ENCODE measurements at regions not wholly inside any gene's neighbourhood (a gene's known extent, or its start where the extent isn't known, plus 50 kb on each side); places are given as distances from the start of the nearest gene placed in this dataset.
"Not testable (repeated sequence)": the region's sequence is repeated elsewhere in the genome, so short reads cannot be mapped to it uniquely, and the experiment has no call there.

- DNase-seq (ENCODE audit: low spot score): no peak
These were observed 201.3 kb downstream of the AKAP7 start for GRCh38 chr6:131336596-131336995.

- not testable (repeated sequence) for DNase-seq (ENCODE audit: low spot score)
These were observed 211.6 kb downstream of the AKAP7 start for GRCh38 chr6:131346896-131347295.

- no peak for DNase-seq (ENCODE audit: low spot score)
These were observed 213.3 kb downstream of the AKAP7 start for GRCh38 chr6:131348572-131348971.

GRCh38 chr6:131349199-131349598, 213.9 kb downstream of the AKAP7 start:
- no peak for DNase-seq (ENCODE audit: low spot score)

GRCh38 chr6:131353106-131353505, 217.8 kb downstream of the AKAP7 start:
- no peak for DNase-seq (ENCODE audit: low spot score)

GRCh38 chr6:131353876-131354275, 218.6 kb downstream of the AKAP7 start:
- DNase-seq (ENCODE audit: low spot score): no peak

GRCh38 chr6:131354356-131354755, 218.7 kb upstream of the ARG1 start:
- DNase-seq (ENCODE audit: low spot score): no peak

- DNase-seq (ENCODE audit: low spot score): no peak
These were observed 216.9 kb upstream of the ARG1 start for GRCh38 chr6:131356161-131356560.

- DNase-seq (ENCODE audit: low spot score): no peak
These were observed 215.5 kb upstream of the ARG1 start for GRCh38 chr6:131357501-131357900.

- DNase-seq (ENCODE audit: low spot score): no peak
These were observed 211.0 kb upstream of the ARG1 start for GRCh38 chr6:131362070-131362469.

GRCh38 chr6:131362696-131363095, 210.3 kb upstream of the ARG1 start:
- DNase-seq (ENCODE audit: low spot score): no peak

- DNase-seq (ENCODE audit: low spot score): no peak
These were observed 208.8 kb upstream of the ARG1 start for GRCh38 chr6:131363947-131364834.

GRCh38 chr6:131366223-131366622, 206.8 kb upstream of the ARG1 start:
- no peak for DNase-seq (ENCODE audit: low spot score)

GRCh38 chr6:131367206-131367873, 205.7 kb upstream of the ARG1 start:
- no peak for DNase-seq (ENCODE audit: low spot score)

GRCh38 chr6:131368198-131368911, 204.7 kb upstream of the ARG1 start:
- peak; percentile 64 for DNase-seq (ENCODE audit: low spot score)

GRCh38 chr6:131372535-131372934, 200.5 kb upstream of the ARG1 start:
- no peak for DNase-seq (ENCODE audit: low spot score)

- no peak for DNase-seq (ENCODE audit: low spot score)
These were observed 195.8 kb upstream of the ARG1 start for GRCh38 chr6:131377112-131377705.

- DNase-seq (ENCODE audit: low spot score): no peak
These were observed 194.2 kb upstream of the ARG1 start for GRCh38 chr6:131378874-131379273.

GRCh38 chr6:131379948-131380347, 193.1 kb upstream of the ARG1 start:
- DNase-seq (ENCODE audit: low spot score): no peak

GRCh38 chr6:131381052-131381708, 191.8 kb upstream of the ARG1 start:
- DNase-seq (ENCODE audit: low spot score): no peak

- no peak for DNase-seq (ENCODE audit: low spot score)
These were observed 191.3 kb upstream of the ARG1 start for GRCh38 chr6:131381709-131382093.

GRCh38 chr6:131382631-131383030, 190.4 kb upstream of the ARG1 start:
- DNase-seq (ENCODE audit: low spot score): no peak

All from pons (tissue), 1 donor.